ELR (cell line): ENCODE measurements at regions not wholly inside any gene's neighbourhood (a gene's known extent, or its start where the extent isn't known, plus 50 kb on each side); places are given as distances from the start of the nearest gene placed in this dataset.
"Not testable (repeated sequence)": the region's sequence is repeated elsewhere in the genome, so short reads cannot be mapped to it uniquely, and the experiment has no call there.

Experiments used
- DNase-seq: peaks from one replicate; pipeline ENCODE4 v3.0.0-alpha.2; 2015; ENCODE audit warnings: low read depth

- DNase-seq, result no peak
Measured at GRCh38 chr12:13562915-13563742, 366.6 kb downstream of the EMP1 start.

- no peak for DNase-seq
Measured at GRCh38 chr12:13561923-13562322, 365.4 kb downstream of the EMP1 start.

GRCh38 chr12:13559318-13559978, 362.9 kb downstream of the EMP1 start:
- DNase-seq, result no peak

GRCh38 chr12:13552830-13553229, 356.3 kb downstream of the EMP1 start:
- no peak for DNase-seq

GRCh38 chr12:13547283-13547682, 350.8 kb downstream of the EMP1 start:
- DNase-seq, result no peak

GRCh38 chr12:13546231-13546630, 349.7 kb downstream of the EMP1 start:
- DNase-seq, result no peak

- DNase-seq, result no peak
Measured at GRCh38 chr12:13539051-13539450, 342.5 kb downstream of the EMP1 start.

GRCh38 chr12:13538136-13538535, 341.6 kb downstream of the EMP1 start:
- DNase-seq, result no peak

GRCh38 chr12:13537623-13538022, 341.1 kb downstream of the EMP1 start:
- no peak for DNase-seq

GRCh38 chr12:13536219-13536910, 339.8 kb downstream of the EMP1 start:
- DNase-seq, result no peak

GRCh38 chr12:13534645-13535398, 338.3 kb downstream of the EMP1 start:
- peak; percentile 75 for DNase-seq

GRCh38 chr12:13534242-13534641, 337.7 kb downstream of the EMP1 start:
- no peak for DNase-seq

GRCh38 chr12:13530966-13531365, 334.4 kb downstream of the EMP1 start:
- no peak for DNase-seq

- peak; percentile 37 for DNase-seq
Measured at GRCh38 chr12:13526185-13526921, 329.8 kb downstream of the EMP1 start.

GRCh38 chr12:13523536-13524307, 327.2 kb downstream of the EMP1 start:
- peak; percentile 39 for DNase-seq

- DNase-seq, result not testable (repeated sequence)
Measured at GRCh38 chr12:13518034-13518433, 321.5 kb downstream of the EMP1 start.

- no peak for DNase-seq
Measured at GRCh38 chr12:13509740-13510139, 313.2 kb downstream of the EMP1 start.

GRCh38 chr12:13505636-13506035, 309.1 kb downstream of the EMP1 start:
- no peak for DNase-seq

- no peak for DNase-seq
Measured at GRCh38 chr12:13505224-13505623, 308.7 kb downstream of the EMP1 start.

- DNase-seq, result no peak
Measured at GRCh38 chr12:13504736-13505135, 308.2 kb downstream of the EMP1 start.

- peak; percentile 6 for DNase-seq
Measured at GRCh38 chr12:13504074-13504473, 307.5 kb downstream of the EMP1 start.
